DMS79 (cell line): ENCODE measurements at regions not wholly inside any gene's neighbourhood (a gene's known extent, or its start where the extent isn't known, plus 50 kb on each side); places are given as distances from the start of the nearest gene placed in this dataset.

Experiments used
- DNase-seq: peaks from one replicate; lab custom pipeline; 2025; lab: John Stamatoyannopoulos, UW

DNA sequence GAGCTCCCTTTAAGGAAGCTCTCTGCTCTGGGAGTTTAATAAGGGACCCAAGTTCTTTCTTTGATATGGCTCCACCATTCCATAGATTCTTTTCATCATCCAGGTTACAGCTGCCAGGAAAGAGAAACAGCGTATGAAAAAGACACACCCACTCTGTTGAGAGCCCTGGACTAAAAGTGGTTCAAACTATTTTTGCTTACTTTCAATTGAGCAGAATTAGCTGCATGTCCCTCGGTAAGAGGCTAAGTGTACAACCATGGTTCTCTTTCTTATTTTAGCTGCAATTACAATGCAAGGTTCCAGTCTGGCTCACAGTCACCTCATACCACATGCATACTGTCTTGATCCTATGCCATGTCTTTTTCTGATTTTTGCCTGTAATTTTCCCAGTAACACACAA, 1288.3 kb downstream of the NSUN3 start:
- no peak for DNase-seq

DNA sequence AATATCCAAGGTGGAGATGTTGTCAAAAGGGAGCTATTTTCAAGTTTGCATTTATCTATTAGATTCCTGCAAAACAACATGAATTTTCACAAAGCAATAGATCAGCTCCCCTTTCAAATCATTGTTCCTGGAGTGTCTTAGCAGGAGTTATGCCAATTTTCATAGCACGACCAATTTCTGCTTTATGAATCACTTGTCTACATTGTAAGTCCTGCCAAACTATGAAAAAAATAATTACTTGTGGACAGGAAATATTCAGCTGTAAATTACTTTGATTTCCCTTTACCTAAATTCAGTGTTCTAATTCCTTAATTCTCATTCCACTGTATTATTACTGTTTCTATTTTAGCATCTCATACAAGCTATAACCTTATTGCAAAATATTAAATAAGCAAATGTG, 1289.6 kb downstream of the NSUN3 start:
- no peak for DNase-seq

DNA sequence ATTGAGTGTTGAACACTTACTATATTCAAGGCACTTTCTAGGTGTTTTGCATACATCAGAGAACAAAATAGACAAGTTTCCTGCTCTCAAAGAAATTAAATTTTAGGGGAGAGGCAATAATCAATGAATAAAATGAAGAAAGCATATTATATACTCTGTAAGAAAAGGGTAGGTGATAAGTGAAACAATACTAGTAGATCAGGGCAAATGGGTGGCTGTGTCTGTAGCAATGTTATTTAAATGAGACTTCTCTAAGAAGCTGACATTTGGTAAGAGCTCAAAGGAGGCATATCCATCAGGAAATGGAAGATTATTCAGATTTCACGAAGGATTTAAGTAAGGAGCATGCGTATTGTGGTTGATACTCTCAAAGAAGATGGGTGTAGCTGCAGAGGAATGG, 1291.6 kb downstream of the NSUN3 start:
- no peak for DNase-seq

DNA sequence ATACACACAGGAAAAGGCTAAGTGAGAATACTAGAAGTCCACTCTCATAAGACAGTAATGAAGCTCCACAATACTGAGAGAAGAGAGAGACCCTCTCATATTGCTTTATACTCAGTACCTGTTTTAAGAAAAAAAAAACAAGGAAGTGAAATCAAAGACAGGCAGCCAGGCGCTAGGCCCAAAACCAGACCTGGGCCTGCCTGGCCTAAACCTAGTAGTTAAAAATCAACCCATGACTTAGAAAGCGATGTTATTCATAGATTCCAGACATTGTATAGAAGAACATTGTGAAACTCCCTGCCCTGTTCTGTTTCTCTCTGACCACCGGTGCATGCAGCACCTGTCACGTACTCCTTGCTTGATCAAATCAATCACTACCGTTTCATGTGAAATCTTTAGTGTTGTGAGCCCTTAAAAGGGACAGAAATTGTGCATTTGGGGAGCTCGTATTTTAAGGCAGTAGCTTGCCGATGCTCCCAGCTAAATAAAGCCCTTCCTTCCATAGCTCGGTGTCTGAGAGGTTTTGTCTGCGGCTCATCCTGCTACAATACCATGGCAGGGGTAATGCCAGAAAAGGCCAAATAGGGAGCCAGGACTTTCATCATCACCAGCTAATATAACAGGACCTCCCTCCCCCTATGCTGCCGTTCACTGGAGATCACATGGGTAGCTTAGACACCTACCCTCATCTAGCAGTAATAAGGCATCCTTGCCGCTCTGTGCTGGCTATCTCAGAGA, 1294.1 kb downstream of the NSUN3 start:
- no peak for DNase-seq

DNA sequence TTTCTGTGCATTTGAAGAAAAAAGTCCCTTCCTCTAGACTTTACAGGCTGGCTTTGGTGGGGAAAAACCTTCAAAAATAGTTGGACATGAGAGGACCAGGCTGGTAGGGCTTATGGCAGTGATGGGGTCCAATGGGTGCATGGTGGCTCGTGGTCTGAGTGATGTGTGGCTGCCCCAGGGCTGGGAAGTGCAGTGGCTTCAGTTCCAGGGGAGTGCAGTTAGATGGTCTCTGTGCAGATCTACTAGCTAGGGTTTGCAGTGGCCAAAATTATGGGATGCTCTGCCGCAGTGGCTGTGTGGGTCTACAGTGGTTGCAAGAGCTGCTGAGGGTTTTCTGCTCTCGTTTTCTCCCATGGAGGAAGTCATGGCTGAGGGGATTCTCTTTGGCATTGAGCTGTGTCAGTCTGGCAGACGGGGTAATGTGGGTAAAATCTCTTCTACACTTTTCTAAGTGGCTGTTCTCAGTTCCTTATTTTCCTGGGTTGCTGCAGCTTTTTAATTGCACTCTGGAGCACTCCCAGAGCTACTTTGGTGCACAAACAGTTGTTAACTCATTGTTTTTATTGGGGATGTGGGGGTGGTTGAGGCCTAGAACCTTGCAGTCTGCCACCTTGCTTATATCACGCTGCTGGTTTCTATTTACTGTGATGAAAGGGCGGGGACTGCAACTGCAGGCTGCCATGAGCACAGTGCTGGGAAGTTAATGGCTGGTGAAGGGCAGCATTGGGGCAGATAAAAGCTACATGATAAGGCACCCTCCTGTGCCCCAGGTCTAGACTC, 1324.6 kb downstream of the NSUN3 start:
- no peak for DNase-seq

DNA sequence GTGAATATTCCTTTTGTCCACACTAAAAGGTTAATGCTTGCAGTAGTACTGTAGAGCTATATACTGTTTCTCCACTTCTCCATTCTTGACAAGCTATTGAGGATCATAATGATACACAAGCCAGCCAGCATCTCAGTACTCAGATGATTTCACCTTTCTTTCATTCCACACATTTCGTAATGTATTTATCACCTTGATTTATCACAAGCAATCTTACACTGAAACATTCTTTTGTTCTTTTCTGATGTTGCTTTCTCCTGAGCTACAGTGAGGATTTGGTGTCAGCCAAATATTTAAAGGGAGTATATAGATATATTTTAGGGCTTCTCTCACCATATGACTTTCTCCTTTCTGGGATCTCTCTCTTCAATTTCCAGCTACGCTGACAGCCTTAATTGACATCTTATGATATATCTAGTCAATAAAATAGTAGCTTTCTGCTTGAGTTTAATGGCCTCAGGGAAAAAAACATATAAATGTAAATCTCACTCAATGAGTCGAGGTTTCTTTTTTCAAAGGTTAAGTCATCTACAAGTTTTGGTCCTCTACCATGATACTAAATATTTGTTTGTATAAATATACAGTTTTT, 1327.0 kb downstream of the NSUN3 start:
- DNase-seq: no peak

DNA sequence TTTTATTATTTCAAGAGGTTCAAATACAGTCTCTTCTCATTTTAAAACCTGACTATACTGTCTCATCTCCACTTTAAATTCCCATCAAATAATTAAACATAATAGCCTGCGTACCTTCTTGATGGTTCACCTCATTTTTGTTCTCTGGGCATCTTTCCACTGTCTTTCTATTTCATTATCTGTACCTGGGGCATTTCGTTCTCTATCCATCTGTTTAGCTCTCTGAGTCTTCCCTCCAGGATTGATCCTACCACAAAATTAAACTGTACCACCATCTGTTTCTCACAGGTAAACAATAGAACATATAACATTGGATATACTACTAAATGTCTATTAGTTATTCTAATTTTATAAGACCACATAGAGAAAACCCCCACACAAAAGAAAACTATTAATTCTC, 1331.4 kb downstream of the NSUN3 start:
- no peak for DNase-seq

DNA sequence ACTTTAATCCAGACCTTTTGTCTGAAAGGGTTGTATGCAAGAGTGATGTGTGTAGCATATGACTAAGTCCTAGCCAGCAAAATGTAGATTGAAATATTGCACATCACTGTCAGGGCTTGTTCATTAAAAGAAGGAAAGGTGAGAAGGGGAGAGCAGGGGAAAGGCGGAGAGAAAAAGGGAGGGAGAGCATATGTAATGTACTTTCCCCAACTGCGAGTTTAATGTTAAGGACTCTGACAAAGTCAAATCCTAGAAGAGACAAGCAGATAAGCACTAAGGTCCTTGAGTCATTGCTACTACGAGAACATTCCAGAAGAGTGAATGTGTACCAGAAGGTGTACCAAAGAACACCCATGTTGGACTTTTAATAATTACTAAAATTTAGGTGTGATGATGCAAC, 1336.7 kb downstream of the NSUN3 start:
- no peak for DNase-seq

DNA sequence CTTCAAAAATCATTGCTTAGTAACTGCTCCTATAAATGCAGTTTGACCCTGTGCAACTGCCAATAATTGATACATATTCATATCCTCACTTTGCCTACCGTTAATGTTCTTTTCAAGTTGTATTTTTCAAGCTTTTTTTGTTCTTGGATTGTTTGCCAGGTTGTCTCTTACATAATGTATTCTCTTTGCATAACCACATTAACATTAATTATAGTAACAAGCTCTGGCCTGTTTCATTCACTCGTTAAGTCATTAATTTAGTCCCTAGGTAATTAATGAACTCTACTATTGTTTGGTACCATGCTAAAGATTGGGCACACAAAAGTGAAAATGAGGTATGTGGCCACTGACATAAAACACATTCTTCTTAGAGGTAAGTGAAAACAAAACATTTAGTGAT, 1338.8 kb downstream of the NSUN3 start:
- DNase-seq: no peak

DNA sequence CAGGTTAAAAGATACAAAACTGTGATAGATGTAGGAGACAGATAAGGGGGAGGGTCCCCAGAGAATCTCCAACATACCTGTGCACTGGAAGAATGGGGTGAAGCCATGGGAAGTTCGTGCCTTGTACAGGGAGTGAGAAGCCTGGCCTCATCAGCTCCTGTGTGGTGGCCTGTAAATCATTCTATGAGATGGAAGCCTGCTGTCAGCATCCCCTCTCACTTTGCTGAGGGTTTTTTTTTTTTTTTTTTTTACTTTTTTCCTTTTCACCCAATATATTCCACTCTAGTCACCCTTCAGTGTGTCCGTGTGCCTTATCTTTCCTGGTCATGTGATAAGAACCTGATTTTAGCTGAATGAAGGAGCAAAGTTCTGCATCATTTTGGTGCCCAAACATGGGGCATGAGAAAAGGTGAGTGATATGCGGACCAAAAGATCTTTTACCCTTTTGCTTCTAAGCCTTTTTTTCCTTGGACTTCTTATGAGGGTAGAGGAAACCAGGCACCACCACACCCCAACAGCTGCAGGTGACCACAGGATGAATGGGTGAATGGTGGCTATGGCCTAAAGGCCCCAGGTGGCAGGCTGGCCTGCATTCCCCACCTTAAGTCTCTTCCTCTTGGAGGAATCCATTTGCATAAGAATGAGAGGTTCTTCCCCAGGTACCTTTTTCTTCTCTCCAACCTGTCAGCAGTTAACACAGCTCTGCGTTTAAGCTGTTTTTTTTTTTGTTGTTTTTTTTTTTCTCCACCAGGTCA, 1345.0 kb downstream of the NSUN3 start:
- DNase-seq: no peak

DNA sequence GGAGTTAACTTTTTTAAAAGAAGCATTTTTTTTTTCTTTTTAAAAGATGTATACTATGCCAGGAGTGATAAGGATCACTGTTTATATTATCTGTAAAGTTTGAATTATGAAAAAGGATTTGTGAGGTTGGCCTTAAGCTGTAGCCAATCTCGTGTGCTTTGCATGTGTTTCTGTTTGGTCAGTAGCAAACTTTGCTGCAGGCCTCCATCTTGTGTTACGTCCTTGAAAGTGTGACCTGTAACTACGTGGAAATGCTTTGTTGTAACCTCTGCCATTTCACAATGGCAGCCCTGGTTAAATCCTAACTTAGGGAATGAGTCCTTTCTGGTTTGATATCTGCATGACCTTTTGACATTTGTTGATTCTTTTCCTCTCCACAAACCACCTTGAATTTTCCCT, 1345.6 kb downstream of the NSUN3 start:
- DNase-seq: no peak

DNA sequence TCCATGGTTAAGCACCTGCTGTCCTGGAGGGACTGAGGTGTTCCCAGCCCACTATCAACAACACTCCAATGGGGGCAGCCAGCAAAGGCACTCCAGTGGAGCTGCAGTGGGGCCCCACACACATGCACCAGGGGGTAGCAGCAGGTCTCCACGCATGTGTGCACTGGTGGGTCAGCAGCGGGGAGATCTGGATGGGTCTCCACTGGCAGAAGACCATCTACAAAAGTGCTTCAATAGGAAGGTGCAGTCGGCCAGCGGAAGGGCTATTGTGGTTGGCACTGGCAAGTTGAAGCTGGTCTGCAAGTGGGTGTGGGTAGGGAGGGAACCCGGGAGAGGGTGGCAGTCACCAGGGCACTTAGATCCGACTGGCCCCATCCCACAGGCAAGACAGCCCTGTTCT, 1355.4 kb downstream of the NSUN3 start:
- no peak for DNase-seq

DNA sequence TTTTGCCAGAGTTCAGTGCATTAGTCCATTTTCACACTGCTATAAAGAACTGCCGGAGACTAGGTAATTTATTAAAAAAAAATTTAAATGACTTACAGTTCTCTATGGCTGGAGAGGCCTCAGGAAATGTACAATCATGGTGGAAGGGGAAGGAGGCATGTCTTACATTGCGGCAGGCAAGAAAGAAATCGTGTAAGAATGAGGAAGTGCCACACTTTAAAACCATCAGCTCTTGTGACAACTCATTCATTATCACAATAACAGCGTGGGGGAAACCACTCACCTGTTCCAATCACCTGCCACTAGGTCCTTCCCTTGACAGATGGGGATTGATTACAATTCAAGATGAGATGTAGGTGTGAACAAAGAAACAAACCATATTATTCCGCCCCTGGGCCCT, 1361.4 kb downstream of the NSUN3 start:
- DNase-seq: no peak

DNA sequence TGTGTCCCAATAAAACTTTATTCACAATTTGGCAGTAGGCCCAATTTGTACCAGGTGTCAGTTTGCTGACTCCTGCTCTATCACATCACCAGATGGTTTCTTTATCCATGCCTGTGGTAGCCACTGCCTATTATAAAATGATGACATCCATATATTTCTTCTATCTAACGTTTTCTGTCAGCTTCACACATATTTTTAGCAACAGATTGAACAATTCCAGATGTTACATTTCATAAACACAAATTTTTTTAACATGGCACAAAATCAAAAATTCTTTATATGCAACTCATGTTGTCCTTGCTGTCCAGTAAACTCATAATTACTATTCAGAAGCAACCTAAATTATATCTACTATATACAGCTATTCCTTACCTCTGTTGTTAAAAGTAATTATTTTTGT, 1371.6 kb downstream of the NSUN3 start:
- DNase-seq: no peak

DNA sequence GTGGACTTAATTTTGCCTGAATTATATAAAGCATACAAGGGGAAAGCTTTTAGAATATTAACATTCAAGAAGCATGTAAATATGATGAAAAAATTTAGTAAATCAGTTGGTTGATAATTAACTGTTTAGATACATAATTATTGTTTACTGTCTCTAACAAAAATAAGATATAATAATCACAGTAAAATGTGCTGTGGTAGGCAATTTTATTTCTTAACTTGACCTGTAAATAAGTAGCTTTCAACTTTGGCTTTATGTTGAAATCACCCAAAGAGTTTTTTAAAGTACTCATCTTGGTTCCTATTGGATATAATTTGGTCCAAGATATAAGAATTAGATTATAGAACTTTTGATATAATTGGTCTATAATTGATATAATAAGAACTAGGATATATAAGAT, 1374.5 kb downstream of the NSUN3 start:
- no peak for DNase-seq

DNA sequence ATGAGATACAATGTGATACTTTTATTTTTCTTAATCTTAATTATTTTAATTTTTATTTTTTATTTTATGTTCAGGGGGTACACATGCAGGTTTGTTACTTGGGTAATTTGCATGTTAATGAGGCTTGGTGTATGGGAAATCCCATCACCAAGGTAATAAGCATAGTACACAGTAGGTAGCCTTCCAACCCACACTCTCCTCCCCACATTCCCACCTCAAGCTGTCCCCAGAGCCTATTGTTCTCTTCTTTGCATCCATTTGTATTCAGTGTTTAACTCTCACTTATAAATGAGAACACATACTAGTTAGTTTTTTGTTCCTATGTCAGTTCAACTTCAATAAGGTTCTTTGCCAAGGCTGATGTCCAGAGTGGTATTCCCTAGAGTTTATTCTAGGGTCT, 1375.4 kb downstream of the NSUN3 start:
- DNase-seq: no peak

DNA sequence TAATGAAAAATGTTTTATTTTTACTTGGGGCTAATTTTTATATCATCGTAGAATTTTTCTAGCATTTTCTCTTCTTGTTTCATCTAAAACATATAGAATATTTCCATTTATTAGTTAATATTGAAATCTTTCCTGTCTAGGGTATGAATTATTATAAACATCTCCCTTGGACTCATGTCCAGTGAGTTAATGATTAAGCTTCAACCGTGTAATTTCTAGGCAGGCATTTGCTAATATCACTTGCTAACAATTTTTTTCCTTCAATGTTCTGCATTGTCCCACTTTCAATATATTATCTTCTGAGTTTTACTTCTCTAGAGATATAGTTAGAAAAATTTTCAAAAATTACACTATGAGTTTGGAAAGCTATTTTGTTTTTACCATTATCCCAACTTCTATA, 1371.6 kb upstream of the EPHA6 start:
- no peak for DNase-seq

DNA sequence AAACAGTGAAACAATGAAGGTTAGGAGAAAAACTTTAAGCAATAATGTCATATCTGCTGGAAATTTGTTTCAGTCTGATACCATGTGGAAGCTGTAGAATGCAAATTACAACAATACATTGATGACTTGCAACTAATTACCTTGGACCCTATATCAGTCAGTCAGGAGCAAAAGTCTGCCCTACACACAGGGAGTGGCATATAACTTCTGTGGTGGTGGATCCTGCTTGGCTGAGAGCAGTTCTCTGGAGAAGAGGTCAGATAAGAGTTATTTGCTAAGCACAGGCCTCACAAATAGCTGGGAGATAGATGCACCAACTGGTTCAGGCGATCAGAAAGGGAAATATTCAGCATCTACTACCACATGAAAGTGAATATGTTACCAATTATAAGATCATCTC, 1364.6 kb upstream of the EPHA6 start:
- no peak for DNase-seq

DNA sequence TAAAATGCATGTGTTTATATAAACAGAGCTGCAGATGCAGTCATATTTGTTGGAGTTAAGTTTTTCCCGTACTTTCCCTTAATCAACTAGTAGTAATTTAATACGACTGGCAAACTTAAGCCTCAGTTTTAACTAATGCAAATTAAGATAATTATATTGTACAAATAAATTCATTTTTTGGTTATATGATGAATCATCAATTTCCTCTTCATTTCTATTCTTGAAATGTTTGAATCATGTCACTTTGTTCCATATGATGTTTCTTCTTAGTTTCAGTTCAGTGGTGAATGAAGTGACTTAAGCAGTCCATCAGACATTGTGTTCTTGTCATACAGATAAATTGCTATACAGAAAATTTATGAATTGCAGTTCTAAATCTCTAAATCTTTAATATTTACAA, 1361.2 kb upstream of the EPHA6 start:
- no peak for DNase-seq

DNA sequence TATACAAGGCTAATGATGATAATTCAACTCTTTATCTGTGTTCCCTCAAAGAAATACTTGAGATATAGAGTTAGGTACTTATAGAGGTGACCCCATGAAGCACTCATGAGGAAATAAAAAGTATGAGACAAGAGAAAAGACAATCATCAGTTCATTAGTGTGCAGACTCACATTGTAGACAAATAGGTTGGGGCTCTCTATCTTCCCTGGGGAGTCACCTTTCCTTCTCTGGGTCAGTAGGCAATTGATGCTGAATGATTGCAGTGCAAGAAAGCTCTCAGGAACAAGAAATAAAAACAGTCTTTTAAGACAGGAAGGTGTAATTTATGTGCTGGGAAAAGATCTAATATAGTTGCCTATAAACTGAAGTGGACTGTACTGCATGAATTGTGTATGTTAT, 1357.6 kb upstream of the EPHA6 start:
- no peak for DNase-seq

DNA sequence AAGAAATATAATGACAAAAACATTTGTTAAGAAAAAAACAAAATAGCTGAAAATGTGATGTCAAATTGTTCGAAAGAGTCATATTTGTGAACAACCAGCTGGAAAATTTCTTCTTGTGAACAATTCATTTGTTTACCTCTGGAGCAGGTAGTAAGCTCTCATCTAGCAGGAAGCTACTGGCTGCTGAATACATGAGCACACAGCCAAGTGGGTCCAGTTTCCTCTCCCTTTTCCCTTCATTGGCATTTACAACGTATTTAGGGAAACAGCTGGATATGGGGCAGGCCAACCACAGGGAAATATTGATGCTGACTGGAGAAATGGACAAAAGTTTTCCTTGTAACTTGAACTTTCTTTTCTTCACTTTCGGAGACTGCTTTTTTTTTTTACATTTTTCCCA, 1354.7 kb upstream of the EPHA6 start:
- DNase-seq: no peak

DNA sequence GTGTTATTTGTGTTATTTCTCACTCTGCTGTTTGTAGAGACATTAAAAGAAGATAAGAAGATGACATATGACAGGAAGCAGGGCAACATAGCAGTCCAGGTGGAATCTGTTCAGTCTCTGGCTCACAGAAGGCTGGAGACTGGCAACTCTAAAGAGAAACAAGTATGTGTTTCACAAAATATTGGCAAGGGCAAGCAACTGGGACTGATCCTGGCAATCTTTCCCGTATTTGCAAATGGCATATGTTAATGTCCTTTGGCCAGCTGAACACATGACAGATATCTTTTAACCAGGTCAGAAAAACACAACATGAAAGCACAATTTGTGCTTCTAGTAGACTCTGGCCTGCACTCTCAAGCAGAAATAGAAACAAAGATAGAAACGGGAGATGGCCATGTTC, 1354.1 kb upstream of the EPHA6 start:
- no peak for DNase-seq

DNA sequence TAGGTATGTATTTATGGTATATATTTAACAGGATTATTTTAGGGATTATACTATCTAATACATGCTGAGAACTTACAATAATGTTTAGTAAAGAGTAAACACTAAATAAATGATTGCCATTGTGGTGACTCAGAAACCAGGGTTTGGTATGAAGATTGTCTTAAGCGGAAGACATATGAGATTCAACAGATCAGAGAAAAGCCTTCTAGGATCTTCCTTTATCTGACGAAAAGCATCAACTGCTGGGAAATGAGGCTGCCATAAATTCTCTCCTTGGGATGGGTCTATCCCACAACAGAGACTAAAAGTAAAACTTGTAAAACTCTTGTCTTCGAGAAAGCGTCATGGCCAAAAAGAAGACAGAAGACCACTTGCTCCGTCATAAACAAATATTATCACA, 1352.2 kb upstream of the EPHA6 start:
- no peak for DNase-seq
